ENCODE measurements at regions not wholly inside any gene's neighbourhood (a gene's known extent, or its start where the extent isn't known, plus 50 kb on each side); places are given as distances from the start of the nearest gene placed in this dataset.

DNA sequence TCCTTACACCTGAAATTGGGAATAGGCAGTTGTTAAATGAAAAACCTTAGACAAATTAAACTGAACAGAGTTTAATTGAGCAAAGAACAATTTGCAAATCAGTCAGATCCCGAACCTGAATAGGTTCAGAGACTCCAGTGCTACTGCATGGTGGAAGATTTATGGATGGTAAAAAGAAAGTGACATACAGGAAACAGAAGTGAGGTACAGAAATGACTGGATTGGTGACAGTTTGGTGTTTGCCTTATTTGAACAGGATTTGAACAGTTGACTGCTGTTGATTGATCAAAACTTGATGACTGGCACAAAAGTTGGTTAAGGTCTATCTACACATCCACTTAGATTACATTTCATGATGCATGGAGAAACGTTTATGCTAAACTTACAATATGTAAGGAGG, 248.8 kb downstream of the HNMT start:
- H3K27ac ChIP-seq: no peak overlapping the region
- H3K9me3 ChIP-seq (ENCODE audit: low read depth): no peaks in the 10 kb centered on the region

DNA sequence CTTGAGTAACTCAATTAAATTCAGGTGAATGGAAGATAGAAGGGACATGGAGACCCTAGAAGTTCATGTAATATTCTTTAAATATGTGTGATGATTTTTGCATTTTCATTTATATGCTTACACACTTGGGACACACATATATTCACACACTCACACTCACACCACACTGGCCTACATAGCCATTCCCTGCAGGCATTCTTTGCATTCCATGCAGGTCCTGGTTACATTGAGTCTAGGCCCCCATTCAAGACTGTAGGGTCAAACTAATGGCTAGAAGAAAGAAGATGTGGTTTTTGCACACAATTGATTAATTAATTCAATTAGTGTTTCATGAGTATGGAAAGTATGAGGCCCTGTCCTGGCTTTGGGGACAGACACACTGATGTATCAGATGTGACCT, 249.4 kb downstream of the HNMT start:
- H3K36me3 ChIP-seq: no peaks in the 10 kb centered on the region

More for the DNA sequence above, 248.8 kb downstream of the HNMT start:
- TF ChIP-seq CTCF (IDR thresholded peaks at IDR 0.05; ENCODE audit: low read depth, low read length): no peak
- Histone ChIP-seq H3K36me3 (no peaks in the 10 kb centered on the region), H3K4me1 (ENCODE audit: low read depth) (no peaks in the 10 kb centered on the region), H3K4me3 (no peak overlapping the region), H3K27me3 (no peaks in the 10 kb centered on the region)
- DNase-seq (ENCODE audit: low read depth in 1 of 2, low spot score in 1 of 2): no peak

GRCh38 chr2:138215958-138216357, 251.7 kb downstream of the HNMT start:
- H3K36me3 ChIP-seq: no peaks in the 10 kb centered on the region
- H3K27ac ChIP-seq: no peak overlapping the region
- H3K4me1 ChIP-seq (ENCODE audit: low read depth): no peaks in the 10 kb centered on the region
- H3K27me3 ChIP-seq: no peaks in the 10 kb centered on the region
- TF ChIP-seq CTCF (IDR thresholded peaks at IDR 0.05; ENCODE audit: low read depth, low read length): no peak
- no peaks in the 10 kb centered on the region for H3K9me3 ChIP-seq (ENCODE audit: low read depth)
- DNase-seq (ENCODE audit: low read depth in 1 of 2, low spot score in 1 of 2): no peak
- no peak overlapping the region for H3K4me3 ChIP-seq

More for the DNA sequence above, 249.4 kb downstream of the HNMT start:
- Histone ChIP-seq H3K9me3 (ENCODE audit: low read depth) (no peaks in the 10 kb centered on the region), H3K27ac (no peak overlapping the region), H3K27me3 (no peaks in the 10 kb centered on the region), H3K4me1 (ENCODE audit: low read depth) (no peaks in the 10 kb centered on the region), H3K4me3 (no peak overlapping the region)
- no peak for DNase-seq (ENCODE audit: low read depth in 1 of 2, low spot score in 1 of 2)
- no peak for TF ChIP-seq CTCF (IDR thresholded peaks at IDR 0.05; ENCODE audit: low read depth, low read length)

DNA sequence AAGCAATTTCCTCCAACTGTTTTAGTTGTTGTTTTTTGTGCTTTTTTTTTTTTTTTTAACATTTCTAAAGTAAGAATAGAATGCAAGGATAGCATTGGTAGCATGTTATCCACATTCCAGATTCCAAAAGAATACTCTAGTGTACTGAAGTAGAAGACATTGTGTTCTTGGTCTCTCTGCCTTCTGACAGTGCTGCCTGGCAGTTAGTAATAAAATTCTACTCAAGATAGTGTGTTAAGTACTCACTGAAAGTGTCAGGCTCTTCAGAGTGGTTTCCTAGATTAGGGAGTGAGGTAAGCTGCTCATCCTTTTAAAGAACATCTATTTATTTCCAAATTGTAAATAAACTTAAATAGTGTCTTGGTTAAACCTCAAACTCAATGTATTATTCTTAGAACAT, 253.7 kb downstream of the HNMT start:
- DNase-seq (ENCODE audit: low read depth in 1 of 2, low spot score in 1 of 2): no peak
- no peak for TF ChIP-seq CTCF (IDR thresholded peaks at IDR 0.05; ENCODE audit: low read depth, low read length)
- Histone ChIP-seq H3K4me3 (no peak overlapping the region), H3K27me3 (no peaks in the 10 kb centered on the region), H3K4me1 (ENCODE audit: low read depth) (no peaks in the 10 kb centered on the region), H3K36me3 (no peaks in the 10 kb centered on the region), H3K9me3 (ENCODE audit: low read depth) (no peaks in the 10 kb centered on the region), H3K27ac (no peak overlapping the region)

DNA sequence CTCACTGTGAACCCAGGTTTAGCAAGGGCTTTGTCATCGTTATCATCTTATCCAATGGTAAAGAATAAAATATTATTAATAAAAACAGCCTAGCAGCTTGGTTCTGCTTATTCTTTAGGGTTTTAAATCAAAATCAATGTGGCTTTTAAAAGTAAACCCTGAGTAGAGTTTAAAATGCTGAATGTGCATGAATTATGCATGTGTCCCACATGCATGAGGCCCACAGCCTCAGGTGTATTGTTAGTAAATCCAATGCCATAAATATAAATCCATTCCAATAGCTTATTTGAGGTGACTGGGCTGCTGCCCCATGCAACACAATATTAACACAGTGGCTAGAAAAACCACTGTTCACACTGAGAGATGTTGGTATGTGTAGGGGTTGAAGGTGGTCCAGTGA, 254.1 kb downstream of the HNMT start:
- TF ChIP-seq CTCF (IDR thresholded peaks at IDR 0.05; ENCODE audit: low read depth, low read length): no peak
- no peak overlapping the region for H3K4me3 ChIP-seq
- no peaks in the 10 kb centered on the region for H3K36me3 ChIP-seq
- no peaks in the 10 kb centered on the region for H3K27me3 ChIP-seq
- no peak overlapping the region for H3K27ac ChIP-seq
- H3K4me1 ChIP-seq (ENCODE audit: low read depth): no peaks in the 10 kb centered on the region
- H3K9me3 ChIP-seq (ENCODE audit: low read depth): no peaks in the 10 kb centered on the region
- DNase-seq (ENCODE audit: low read depth in 1 of 2, low spot score in 1 of 2): no peak

- no peak for DNase-seq (ENCODE audit: low read depth in 1 of 2, low spot score in 1 of 2)
- TF ChIP-seq CTCF (IDR thresholded peaks at IDR 0.05; ENCODE audit: low read depth, low read length): no peak
- no peaks in the 10 kb centered on the region for H3K36me3 ChIP-seq
- no peaks in the 10 kb centered on the region for H3K4me1 ChIP-seq (ENCODE audit: low read depth)
- H3K9me3 ChIP-seq (ENCODE audit: low read depth): no peaks in the 10 kb centered on the region
- no peaks in the 10 kb centered on the region for H3K27me3 ChIP-seq
- H3K4me3 ChIP-seq: no peak overlapping the region
- no peak overlapping the region for H3K27ac ChIP-seq
Observed at GRCh38 chr2:138219961-138220360, 255.7 kb downstream of the HNMT start.
